MM.1S (cell line): ENCODE measurements at regions not wholly inside any gene's neighbourhood (a gene's known extent, or its start where the extent isn't known, plus 50 kb on each side); places are given as distances from the start of the nearest gene placed in this dataset.
"Not testable (repeated sequence)": the region's sequence is repeated elsewhere in the genome, so short reads cannot be mapped to it uniquely, and the experiment has no call there.

Source experiments
- DNase-seq: peaks from one replicate; pipeline ENCODE4 v3.0.0-alpha.2; 2015
- H2AFZ ChIP-seq: fragments of 300-600 bp; sonication (generic); 2 replicates; pipeline ENCODE4 v1.6.0; 2016; ENCODE audit warnings: antibody characterized with exemption, low read length
- H3F3A ChIP-seq: fragments of 300-600 bp; sonication (generic); 2 replicates; pipeline ENCODE4 v1.6.1; 2016; ENCODE audit warnings: mild to moderate bottlenecking, antibody characterized with exemption, low read length, moderate library complexity, mixed read lengths; ENCODE audit not compliant: insufficient read depth
- H3K27ac ChIP-seq: fragments of 300-600 bp; sonication (generic); 2 replicates; pipeline ENCODE4 v1.5.1; 2016; ENCODE audit warnings: mild to moderate bottlenecking, low read length
- H3K27me3 ChIP-seq: fragments of 300-600 bp; sonication (generic); replicated peaks from 2 replicates; pipeline ENCODE4 v1.6.0; 2016; ENCODE audit warnings: low read length; ENCODE audit not compliant: insufficient read depth
- H3K36me3 ChIP-seq: fragments of 300-600 bp; sonication (generic); replicated peaks from 2 replicates; pipeline ENCODE4 v1.6.1; 2016; ENCODE audit warnings: mild to moderate bottlenecking, low read length, mixed read lengths; ENCODE audit not compliant: insufficient read depth
- H3K4me1 ChIP-seq: fragments of 300-600 bp; sonication (generic); 2 replicates; pipeline ENCODE4 v1.6.1; 2016; ENCODE audit warnings: low read length, mixed read lengths
- H3K4me2 ChIP-seq: fragments of 300-600 bp; sonication (generic); 2 replicates; pipeline ENCODE4 v1.6.0; 2016; ENCODE audit warnings: low read depth, low read length
- H3K4me3 ChIP-seq: fragments of 300-600 bp; sonication (generic); 2 replicates; pipeline ENCODE4 v1.5.1; 2016; ENCODE audit warnings: low read length, mixed read lengths
- H3K79me2 ChIP-seq: fragments of 300-600 bp; sonication (generic); 2 replicates; pipeline ENCODE4 v1.6.1; 2016; ENCODE audit warnings: mixed run types, low read length, mixed read lengths
- H3K9ac ChIP-seq: fragments of 300-600 bp; sonication (generic); 2 replicates; pipeline ENCODE4 v1.6.1; 2016; ENCODE audit warnings: low read length, mixed read lengths
- H3K9me2 ChIP-seq: fragments of 300-600 bp; sonication (generic); replicated peaks from 2 replicates; pipeline ENCODE4 v1.6.1; 2016; ENCODE audit warnings: mild to moderate bottlenecking, low read length, mixed read lengths; ENCODE audit not compliant: insufficient read depth
- H3K9me3 ChIP-seq: fragments of 300-600 bp; sonication (generic); replicated peaks from 2 replicates; pipeline ENCODE4 v1.6.1; 2016; ENCODE audit warnings: mild to moderate bottlenecking, low read length, mixed read lengths; ENCODE audit not compliant: insufficient read depth
- H4K20me1 ChIP-seq: fragments of 300-600 bp; sonication (generic); 2 replicates; pipeline ENCODE4 v1.6.1; 2016; ENCODE audit warnings: mild to moderate bottlenecking, low read length, moderate library complexity, mixed read lengths; ENCODE audit not compliant: insufficient read depth
- EZH2 ChIP-seq: fragments of 300-600 bp; sonication (generic); optimal IDR thresholded peaks from 2 replicates; pipeline ENCODE3; 2017; ENCODE audit warnings: low read depth, mild to moderate bottlenecking, antibody characterized with exemption, low read length, mixed read lengths
- EZH2phosphoT487 ChIP-seq: fragments of 300-600 bp; sonication (generic); IDR thresholded peaks from 2 replicates; pipeline ENCODE4 v1.6.1; 2018; ENCODE audit warnings: antibody characterized with exemption, low read length
- TF ChIP-seq, protein P1 (sequence below): fragments of 300-600 bp; sonication (generic); IDR thresholded peaks from 2 replicates; pipeline ENCODE4 v1.5.1; 2016; ENCODE audit warnings: antibody characterized with exemption, low read length, mixed read lengths

DNA sequence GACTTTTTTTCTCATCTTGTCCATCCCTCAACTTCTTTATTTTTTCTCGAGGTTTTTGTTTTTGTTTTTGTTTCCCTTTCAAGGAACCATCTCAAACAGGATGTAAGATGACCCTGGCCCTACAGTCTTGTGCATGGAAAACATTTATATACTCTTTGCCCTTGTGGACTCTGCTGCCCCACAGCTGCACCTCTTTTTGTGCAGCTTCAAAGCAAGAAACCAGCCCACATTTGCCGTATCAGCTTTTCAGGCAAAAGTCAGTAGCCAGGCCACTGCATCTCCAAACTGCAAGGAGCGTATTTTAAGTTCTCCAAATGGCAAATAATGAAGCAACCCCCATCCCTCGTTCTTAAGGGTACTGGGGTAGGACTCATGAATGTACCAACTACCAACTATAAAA lies 756.5 kb downstream of the C4orf33 start:
- no peak for TF ChIP-seq EZH2phosphoT487
- TF ChIP-seq EZH2: no peak
- TF ChIP-seq, protein P1, sequence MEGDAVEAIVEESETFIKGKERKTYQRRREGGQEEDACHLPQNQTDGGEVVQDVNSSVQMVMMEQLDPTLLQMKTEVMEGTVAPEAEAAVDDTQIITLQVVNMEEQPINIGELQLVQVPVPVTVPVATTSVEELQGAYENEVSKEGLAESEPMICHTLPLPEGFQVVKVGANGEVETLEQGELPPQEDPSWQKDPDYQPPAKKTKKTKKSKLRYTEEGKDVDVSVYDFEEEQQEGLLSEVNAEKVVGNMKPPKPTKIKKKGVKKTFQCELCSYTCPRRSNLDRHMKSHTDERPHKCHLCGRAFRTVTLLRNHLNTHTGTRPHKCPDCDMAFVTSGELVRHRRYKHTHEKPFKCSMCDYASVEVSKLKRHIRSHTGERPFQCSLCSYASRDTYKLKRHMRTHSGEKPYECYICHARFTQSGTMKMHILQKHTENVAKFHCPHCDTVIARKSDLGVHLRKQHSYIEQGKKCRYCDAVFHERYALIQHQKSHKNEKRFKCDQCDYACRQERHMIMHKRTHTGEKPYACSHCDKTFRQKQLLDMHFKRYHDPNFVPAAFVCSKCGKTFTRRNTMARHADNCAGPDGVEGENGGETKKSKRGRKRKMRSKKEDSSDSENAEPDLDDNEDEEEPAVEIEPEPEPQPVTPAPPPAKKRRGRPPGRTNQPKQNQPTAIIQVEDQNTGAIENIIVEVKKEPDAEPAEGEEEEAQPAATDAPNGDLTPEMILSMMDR: no peak
- Histone ChIP-seq H2AFZ (no peak overlapping the region), H3K9ac (no peak overlapping the region), H3F3A (no peaks in the 10 kb centered on the region), H3K4me1 (no peaks in the 10 kb centered on the region), H3K4me3 (no peak overlapping the region), H3K9me2 (no peaks in the 10 kb centered on the region), H4K20me1 (no peaks in the 10 kb centered on the region), H3K79me2 (no peaks in the 10 kb centered on the region), H3K27ac (no peak overlapping the region), H3K4me2 (no peak overlapping the region), H3K36me3 (no peaks in the 10 kb centered on the region), H3K27me3 (no peaks in the 10 kb centered on the region), H3K9me3 (no peaks in the 10 kb centered on the region)
- no peak for DNase-seq

- H3F3A ChIP-seq, H3K4me1 ChIP-seq, H3K27me3 ChIP-seq, H3K27ac ChIP-seq, H3K4me3 ChIP-seq, H3K9me3 ChIP-seq, DNase-seq, H3K79me2 ChIP-seq, H3K9ac ChIP-seq, H3K4me2 ChIP-seq, H3K9me2 ChIP-seq, H3K36me3 ChIP-seq, H4K20me1 ChIP-seq, H2AFZ ChIP-seq: not testable (repeated sequence)
Measured at GRCh38 chr4:129853685-129854467, 757.9 kb downstream of the C4orf33 start.

GRCh38 chr4:129862461-129862860 lies 766.5 kb downstream of the C4orf33 start:
- H3K9me3 ChIP-seq: no peaks in the 10 kb centered on the region
- H3K4me1 ChIP-seq: no peaks in the 10 kb centered on the region
- no peak overlapping the region for H3K4me2 ChIP-seq
- H3F3A ChIP-seq: no peaks in the 10 kb centered on the region
- H3K27me3 ChIP-seq: no peaks in the 10 kb centered on the region
- H3K36me3 ChIP-seq: no peaks in the 10 kb centered on the region
- H3K9ac ChIP-seq: no peak overlapping the region
- TF ChIP-seq EZH2: no peak
- TF ChIP-seq EZH2phosphoT487: no peak
- TF ChIP-seq, protein P1: no peak
- no peaks in the 10 kb centered on the region for H4K20me1 ChIP-seq
- H3K79me2 ChIP-seq: no peaks in the 10 kb centered on the region
- no peak overlapping the region for H3K4me3 ChIP-seq
- DNase-seq: no peak
- H3K9me2 ChIP-seq: no peaks in the 10 kb centered on the region
- no peak overlapping the region for H3K27ac ChIP-seq
- no peak overlapping the region for H2AFZ ChIP-seq

DNA sequence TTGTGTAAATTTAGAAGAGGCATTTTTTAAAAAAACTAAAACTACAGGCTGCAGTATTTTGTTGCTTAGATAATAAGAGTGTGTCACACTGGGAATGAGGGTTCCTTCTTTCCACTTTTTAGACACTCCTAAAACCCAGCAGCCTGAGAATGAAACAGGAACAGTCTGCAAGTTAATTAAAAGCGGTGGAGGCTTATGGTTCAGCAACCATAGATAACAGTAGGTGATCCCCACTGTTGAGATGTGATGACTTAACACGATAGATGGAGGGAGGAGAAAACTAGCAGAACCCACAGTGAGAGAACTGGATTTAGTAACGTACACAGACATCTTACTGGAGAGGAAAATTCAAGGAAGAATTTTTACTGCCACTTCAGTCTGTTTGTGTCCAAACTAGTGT lies 767.3 kb downstream of the C4orf33 start:
- Histone ChIP-seq H3K4me3 (no peak overlapping the region), H3K27me3 (no peaks in the 10 kb centered on the region), H4K20me1 (no peaks in the 10 kb centered on the region), H3K27ac (no peak overlapping the region), H3K9me2 (no peaks in the 10 kb centered on the region), H3K36me3 (no peaks in the 10 kb centered on the region), H3K4me2 (no peak overlapping the region), H3F3A (no peaks in the 10 kb centered on the region), H2AFZ (no peak overlapping the region), H3K9ac (no peak overlapping the region), H3K4me1 (no peaks in the 10 kb centered on the region), H3K9me3 (no peaks in the 10 kb centered on the region), H3K79me2 (no peaks in the 10 kb centered on the region)
- DNase-seq: no peak
- no peak for TF ChIP-seq EZH2
- TF ChIP-seq, protein P1: no peak
- no peak for TF ChIP-seq EZH2phosphoT487
